ENCODE measurements at regions not wholly inside any gene's neighbourhood (a gene's known extent, or its start where the extent isn't known, plus 50 kb on each side); places are given as distances from the start of the nearest gene placed in this dataset.

DNA sequence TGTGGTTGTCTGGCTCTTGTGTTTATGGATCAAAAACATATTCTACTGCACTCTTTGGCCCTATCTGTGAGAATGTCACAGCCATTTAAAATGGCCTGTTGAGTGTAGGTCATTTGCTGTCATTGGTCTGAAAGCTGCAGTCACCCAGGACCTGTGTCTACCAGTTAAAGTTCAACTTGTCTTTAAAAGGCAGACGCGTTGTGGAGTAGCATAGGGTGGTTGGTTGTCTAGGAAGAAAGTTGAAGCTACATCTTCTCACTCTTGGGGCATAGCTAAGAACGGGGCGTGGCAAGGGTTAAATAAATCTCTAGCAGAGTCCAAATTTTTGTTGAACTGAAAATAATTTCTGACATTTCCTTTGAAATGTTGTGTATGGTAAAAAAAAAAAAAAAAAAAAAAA lies 110.7 kb upstream of the E2F8 start:
- no peak for TF ChIP-seq EZH2 (IDR thresholded peaks at IDR 0.05; ENCODE audit: borderline replicate concordance, insufficient read depth, low read depth, low read length, poor library complexity, severe bottlenecking)
- TF ChIP-seq, protein P1, sequence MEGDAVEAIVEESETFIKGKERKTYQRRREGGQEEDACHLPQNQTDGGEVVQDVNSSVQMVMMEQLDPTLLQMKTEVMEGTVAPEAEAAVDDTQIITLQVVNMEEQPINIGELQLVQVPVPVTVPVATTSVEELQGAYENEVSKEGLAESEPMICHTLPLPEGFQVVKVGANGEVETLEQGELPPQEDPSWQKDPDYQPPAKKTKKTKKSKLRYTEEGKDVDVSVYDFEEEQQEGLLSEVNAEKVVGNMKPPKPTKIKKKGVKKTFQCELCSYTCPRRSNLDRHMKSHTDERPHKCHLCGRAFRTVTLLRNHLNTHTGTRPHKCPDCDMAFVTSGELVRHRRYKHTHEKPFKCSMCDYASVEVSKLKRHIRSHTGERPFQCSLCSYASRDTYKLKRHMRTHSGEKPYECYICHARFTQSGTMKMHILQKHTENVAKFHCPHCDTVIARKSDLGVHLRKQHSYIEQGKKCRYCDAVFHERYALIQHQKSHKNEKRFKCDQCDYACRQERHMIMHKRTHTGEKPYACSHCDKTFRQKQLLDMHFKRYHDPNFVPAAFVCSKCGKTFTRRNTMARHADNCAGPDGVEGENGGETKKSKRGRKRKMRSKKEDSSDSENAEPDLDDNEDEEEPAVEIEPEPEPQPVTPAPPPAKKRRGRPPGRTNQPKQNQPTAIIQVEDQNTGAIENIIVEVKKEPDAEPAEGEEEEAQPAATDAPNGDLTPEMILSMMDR (IDR thresholded peaks at IDR 0.05) = no peak
- H3K9me3 ChIP-seq (ENCODE audit: control extremely low read depth in 1 of 3, control insufficient read depth in 2 of 3, insufficient read depth in 1 of 3, low read length in 2 of 3) = no peaks in the 10 kb centered on the region
- ChIA-PET CTCF (no interaction called here), POLR2A (no interaction called here)
- no peak overlapping the region for H2AFZ ChIP-seq (ENCODE audit: insufficient read depth, low read depth, low read length, poor library complexity, severe bottlenecking)
- H3K27ac Mint-ChIP-seq = no peak overlapping the region
- H3K4me3 Mint-ChIP-seq = no peak overlapping the region
- no peaks in the 10 kb centered on the region for H3K79me2 ChIP-seq (ENCODE audit: control insufficient read depth, insufficient read depth, low read length)
- H3K36me3 ChIP-seq (replicated peaks in 1 of 2; ENCODE audit: control extremely low read depth in 1 of 2, control insufficient read depth in 1 of 2, extremely low read depth in 1 of 2, insufficient read depth in 2 of 2, low read length in 1 of 2) = no peaks in the 10 kb centered on the region
- H3K4me3 ChIP-seq (ENCODE audit: control extremely low read depth in 1 of 5, extremely low read depth in 1 of 5, insufficient read depth in 1 of 5, low read depth in 2 of 5, low read length in 4 of 5) = no peak overlapping the region
- H3K9ac ChIP-seq (ENCODE audit: low read length) = no peak overlapping the region
- H3K4me1 ChIP-seq (ENCODE audit: control insufficient read depth in 2 of 2, insufficient read depth in 2 of 2, low read length in 2 of 2) = peaks cover 0 to 3% of the 10 kb centered on the region in 2 donors
- H3K27ac ChIP-seq (ENCODE audit: low read length in 2 of 2) = no peak overlapping the region
- H3K4me2 ChIP-seq (replicated peaks; ENCODE audit: low read depth, low read length, poor library complexity, severe bottlenecking) = no peak overlapping the region
- peaks cover 0 to 37% (median 16%) of the 10 kb centered on the region in 4 experiments for H3K27me3 ChIP-seq (replicated peaks in 1 of 4; ENCODE audit: control extremely low read depth in 1 of 4, control insufficient read depth in 3 of 4, insufficient read depth in 4 of 4, low read length in 3 of 4)
- H3K9me3 Mint-ChIP-seq (ENCODE audit: insufficient read depth) = no peaks in the 10 kb centered on the region
- intact Hi-C loops (cut with micrococcal nuclease) = no loop called here
- no peak for DNase-seq
- peaks cover 72% of the 10 kb centered on the region for H3K27me3 Mint-ChIP-seq
- ATAC-seq (ENCODE audit: low read depth) = no peak
- 100% methylated on average over 2 of the region's 4 CpGs for WGBS (ENCODE audit: insufficient coverage)
- no peaks in the 10 kb centered on the region for H4K20me1 ChIP-seq (ENCODE audit: control insufficient read depth, insufficient read depth, low read length, poor library complexity, severe bottlenecking)
- no peaks in the 10 kb centered on the region for H3K4me1 Mint-ChIP-seq

DNA sequence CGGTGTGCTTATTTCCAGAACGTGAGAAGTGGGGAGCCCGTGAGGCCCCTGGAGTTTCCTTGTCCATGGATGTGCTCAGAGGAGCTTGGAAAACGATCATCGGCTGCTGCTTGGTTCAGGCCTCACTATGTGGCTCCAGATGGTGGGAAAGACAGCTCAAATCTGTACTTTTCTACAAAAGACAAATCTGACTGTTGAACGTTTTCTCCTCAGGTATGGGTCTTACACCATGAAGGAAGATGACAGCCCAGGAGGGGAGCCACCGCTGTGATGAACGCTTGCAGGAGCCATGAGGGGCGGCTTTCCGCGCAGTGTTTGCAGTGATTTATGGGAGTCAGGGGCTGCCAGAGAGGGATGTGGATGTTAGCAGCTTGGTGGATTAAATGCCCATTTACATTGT lies 109.4 kb upstream of the E2F8 start:
- Histone ChIP-seq H3K4me2 (replicated peaks; ENCODE audit: low read depth, low read length, poor library complexity, severe bottlenecking) (no peak overlapping the region), H3K4me1 (ENCODE audit: control insufficient read depth in 2 of 2, insufficient read depth in 2 of 2, low read length in 2 of 2) (peaks cover 6 to 12% of the 10 kb centered on the region in 2 donors), H2AFZ (ENCODE audit: insufficient read depth, low read depth, low read length, poor library complexity, severe bottlenecking) (no peak overlapping the region), H3K36me3 (replicated peaks in 1 of 2; ENCODE audit: control extremely low read depth in 1 of 2, control insufficient read depth in 1 of 2, extremely low read depth in 1 of 2, insufficient read depth in 2 of 2, low read length in 1 of 2) (no peaks in the 10 kb centered on the region), H3K4me3 (ENCODE audit: control extremely low read depth in 1 of 5, extremely low read depth in 1 of 5, insufficient read depth in 1 of 5, low read depth in 2 of 5, low read length in 4 of 5) (no peak overlapping the region), H4K20me1 (ENCODE audit: control insufficient read depth, insufficient read depth, low read length, poor library complexity, severe bottlenecking) (no peaks in the 10 kb centered on the region), H3K27ac (ENCODE audit: low read length in 2 of 2) (no peak overlapping the region), H3K9me3 (ENCODE audit: control extremely low read depth in 1 of 3, control insufficient read depth in 2 of 3, insufficient read depth in 1 of 3, low read length in 2 of 3) (peaks cover 0 to under 1% (median 0%) of the 10 kb centered on the region in 3 donors), H3K9ac (ENCODE audit: low read length) (no peak overlapping the region), H3K27me3 (replicated peaks in 1 of 4; ENCODE audit: control extremely low read depth in 1 of 4, control insufficient read depth in 3 of 4, insufficient read depth in 4 of 4, low read length in 3 of 4) (peaks cover 0 to 48% (median 17%) of the 10 kb centered on the region in 4 experiments), H3K79me2 (ENCODE audit: control insufficient read depth, insufficient read depth, low read length) (no peaks in the 10 kb centered on the region)
- 92% methylated on average over 7 of the region's 11 CpGs for WGBS (ENCODE audit: insufficient coverage)
- DNase-seq (no peak), ATAC-seq (ENCODE audit: low read depth) (no peak)
- POLR2A ChIA-PET = no interaction called here
- CTCF ChIA-PET = no interaction called here
- Mint-ChIP-seq H3K4me1 (peaks cover 6% of the 10 kb centered on the region), H3K27me3 (peaks cover 66% of the 10 kb centered on the region), H3K4me3 (no peak overlapping the region), H3K27ac (no peak overlapping the region), H3K9me3 (ENCODE audit: insufficient read depth) (no peaks in the 10 kb centered on the region)
- no peak for TF ChIP-seq EZH2 (IDR thresholded peaks at IDR 0.05; ENCODE audit: borderline replicate concordance, insufficient read depth, low read depth, low read length, poor library complexity, severe bottlenecking)
- TF ChIP-seq, protein P1 (IDR thresholded peaks at IDR 0.05) = no peak
- intact Hi-C loops (cut with micrococcal nuclease) = no loop called here

Data from B cell (primary cell).